ENCODE measurements at regions not wholly inside any gene's neighbourhood (a gene's known extent, or its start where the extent isn't known, plus 50 kb on each side); places are given as distances from the start of the nearest gene placed in this dataset.

DNA sequence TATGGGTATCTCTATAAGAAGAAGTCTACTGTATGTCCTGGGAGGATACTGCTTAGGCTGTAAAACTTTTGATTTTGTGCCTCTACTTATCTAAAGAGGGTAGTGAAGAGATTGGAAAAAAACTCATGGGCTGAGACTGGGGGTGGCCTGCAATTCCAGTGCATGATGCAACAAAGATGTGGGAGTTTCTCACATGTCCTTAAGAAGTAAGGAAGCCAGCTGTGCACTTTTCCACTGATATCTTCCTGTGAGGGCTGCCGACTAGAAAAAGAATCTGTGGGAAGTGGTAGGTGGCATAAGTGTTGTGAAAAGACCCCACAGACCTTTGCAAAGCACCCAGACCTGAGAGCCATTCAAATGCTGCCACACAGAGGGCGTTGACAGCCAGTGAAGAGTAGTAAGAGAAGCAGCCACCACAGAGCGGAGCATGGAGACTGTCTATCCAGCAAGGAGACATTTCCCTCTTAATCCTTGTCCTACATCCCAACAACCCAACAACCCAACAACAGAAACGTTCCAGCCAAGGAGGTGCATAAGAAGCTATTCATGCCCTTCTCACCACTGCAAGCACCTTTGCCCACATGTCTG, 65.1 kb downstream of the PFDN4 start:
- no peak for DNase-seq

- DNase-seq: no peak
Measured at GRCh38 chr20:54275359-54276111, 67.6 kb downstream of the PFDN4 start.

DNA sequence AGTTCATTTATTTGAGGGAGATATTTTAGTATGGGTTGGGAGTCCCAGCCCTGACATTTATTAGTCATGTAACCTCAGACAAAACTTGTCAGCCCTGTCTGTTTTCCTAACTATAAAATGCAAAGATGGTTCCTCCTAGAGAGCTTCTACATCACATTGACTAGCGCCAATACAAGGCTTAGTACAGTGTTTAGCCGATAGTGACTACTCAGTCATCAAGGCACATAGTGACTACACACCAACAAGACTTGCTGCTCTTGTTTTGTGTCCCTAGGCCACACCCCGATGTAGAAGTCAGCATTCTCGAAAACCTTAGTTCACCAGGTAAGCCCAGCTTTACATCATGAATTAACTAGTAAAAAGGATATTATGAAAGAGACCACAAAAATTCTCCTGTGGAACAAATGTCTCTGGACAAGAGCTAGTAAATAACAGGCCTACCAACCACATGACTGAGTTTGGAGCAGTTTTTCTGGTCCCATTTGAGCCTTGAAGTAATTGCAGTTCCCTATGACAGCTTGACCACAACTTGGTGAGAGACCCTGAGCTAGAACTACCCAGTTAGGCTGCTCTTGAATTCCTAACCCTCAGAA, 68.8 kb downstream of the PFDN4 start:
- DNase-seq: no peak

DNA sequence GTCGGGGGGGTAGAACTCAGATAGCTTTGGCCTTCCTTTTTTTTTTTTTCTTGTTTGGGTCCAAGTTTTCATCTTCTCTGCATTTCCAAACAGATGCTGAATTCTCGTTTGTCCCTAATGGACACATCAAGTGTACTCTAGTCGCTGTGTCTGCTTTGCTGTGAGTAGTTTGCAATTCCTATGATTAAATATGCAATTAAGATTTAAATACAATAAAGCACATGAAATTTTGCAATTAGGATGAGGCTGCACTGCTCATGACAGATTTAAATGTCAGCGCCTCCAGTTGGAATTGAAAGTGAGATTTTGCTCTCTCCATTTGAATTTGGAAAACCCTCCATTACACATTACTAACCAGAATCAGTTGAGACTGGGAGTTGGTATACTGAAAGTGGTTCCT, 70.4 kb downstream of the PFDN4 start:
- DNase-seq: no peak

GRCh38 chr20:54282625-54283024, 74.7 kb downstream of the PFDN4 start:
- DNase-seq: no peak

DNA sequence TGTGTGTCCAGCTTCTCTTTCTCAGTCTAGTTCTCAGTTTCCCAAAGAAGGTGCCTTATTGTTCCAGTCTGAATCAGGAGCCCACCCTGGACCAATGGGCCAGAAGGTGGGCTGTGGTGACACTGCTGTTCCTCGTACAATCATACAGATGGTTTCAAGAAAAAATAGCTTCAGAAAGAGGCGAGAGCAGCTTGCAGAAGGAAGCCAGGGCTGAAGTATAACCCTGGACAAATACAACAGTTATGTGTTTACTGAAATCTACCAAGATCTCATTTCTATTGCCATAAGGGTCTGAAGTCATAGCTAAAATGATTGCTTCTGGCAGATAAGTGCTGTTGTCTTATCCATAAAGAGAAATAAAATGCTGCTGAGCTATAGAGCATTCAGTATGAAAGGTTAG, 75.4 kb downstream of the PFDN4 start:
- DNase-seq: no peak

DNA sequence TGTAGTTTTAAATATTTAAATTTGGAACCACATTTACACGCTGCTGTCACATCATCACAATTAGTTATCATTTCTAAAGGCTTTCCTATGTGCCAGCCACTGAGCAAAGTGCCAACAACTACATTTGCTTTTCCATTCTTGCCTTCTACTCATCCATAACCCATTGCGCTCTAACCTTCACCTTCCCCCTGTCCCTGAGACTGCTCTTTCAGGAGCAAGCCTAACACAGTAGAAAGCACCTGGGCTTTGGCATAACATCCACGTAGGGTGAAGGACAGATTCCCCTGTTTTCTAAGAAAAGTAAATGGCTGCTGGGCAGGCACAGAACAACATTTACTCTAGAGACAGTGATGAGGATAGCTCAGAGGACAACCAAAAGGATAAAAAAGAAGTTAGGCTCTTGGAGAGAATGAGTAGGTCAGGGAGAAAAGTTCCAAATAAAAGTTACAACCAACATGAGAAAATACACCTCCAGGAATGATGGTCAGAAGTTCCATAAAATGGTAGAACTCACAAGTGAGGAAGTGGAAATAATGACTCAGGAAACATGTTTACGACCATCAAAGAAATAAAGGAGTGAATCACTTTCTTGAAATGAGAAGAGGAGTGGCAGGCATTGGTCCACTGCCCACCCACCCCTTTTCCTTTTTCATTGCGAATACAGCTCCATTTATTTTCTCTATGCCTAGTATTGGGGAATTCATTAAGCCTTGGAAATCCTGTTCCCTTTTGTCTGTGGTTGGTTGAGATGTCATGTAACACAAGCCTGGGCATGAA, 77.2 kb downstream of the PFDN4 start:
- DNase-seq: peak; percentile 58

DNA sequence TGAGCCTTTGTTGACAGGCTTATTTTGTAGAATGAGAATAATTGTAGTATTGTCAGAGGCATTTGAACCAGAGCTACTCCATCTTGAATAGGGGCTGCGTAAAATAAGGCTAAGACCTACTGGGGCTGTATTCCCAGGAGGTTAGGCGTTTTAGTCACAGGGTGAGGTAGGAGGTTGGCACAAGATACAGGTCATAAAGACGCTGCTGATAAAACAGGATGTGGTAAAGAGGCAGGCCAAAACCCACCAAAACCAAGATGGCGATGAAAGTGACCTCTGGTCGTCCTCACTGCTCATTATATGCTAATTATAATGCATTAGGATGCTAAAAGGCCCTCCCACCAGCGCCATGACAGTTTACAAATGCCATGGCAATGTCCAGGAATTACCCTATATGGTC, 82.7 kb downstream of the PFDN4 start:
- DNase-seq: no peak

DNA sequence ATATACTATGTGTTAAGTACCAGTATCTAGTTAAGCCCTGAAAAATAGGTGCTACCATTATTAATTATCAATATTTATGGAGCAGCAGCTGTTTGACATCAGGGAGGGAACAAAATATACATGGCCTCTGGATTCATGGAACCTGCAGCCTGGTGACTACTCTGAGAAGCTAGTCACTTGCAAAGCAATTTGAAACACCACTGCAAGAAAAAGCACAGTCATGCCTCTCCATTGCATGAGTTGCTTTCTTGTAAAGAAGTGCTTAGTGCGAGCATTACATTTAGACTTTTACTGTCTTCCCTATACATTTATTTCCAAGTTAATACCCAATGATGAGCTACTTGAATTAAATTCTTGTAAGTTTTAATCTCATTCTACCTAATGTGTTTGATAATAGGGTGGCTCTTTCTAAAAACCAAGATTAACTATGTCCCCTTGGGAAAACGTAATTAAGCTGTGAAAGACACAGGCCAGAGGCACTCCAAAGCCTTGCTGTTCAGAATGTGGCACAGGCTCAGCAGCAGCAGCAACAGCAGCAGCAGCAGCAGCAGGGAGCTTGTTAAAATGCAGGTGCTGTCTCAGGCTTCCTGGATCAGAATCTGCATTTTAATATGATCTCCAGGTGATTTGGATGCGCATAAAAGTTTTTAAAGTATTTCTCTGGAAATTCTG, 83.6 kb downstream of the PFDN4 start:
- DNase-seq: no peak

- DNase-seq: no peak
Measured at GRCh38 chr20:54292185-54292584, 84.3 kb downstream of the PFDN4 start.

- no peak for DNase-seq
Measured at GRCh38 chr20:54293526-54293925, 85.6 kb downstream of the PFDN4 start.

DNA sequence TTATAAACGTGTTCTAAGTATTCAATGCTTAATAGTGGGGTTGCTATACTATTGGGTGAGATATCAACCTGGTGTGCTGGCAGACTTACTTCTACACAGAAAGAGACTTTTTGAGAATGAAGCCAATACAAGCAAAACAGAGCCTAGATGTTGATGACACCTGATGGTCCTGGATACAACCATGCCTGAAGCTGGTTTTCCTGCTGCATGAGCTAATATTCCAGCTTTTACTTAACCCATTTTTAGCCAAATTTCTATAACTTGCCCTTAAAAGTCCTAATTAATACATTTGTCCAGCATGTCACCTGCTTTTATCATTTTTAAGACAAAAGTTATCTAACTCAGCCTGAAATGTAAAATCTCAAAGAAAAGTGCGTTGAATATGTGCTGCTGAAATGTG, 86.2 kb downstream of the PFDN4 start:
- no peak for DNase-seq

- no peak for DNase-seq
Measured at GRCh38 chr20:54295686-54296085, 87.8 kb downstream of the PFDN4 start.

DNA sequence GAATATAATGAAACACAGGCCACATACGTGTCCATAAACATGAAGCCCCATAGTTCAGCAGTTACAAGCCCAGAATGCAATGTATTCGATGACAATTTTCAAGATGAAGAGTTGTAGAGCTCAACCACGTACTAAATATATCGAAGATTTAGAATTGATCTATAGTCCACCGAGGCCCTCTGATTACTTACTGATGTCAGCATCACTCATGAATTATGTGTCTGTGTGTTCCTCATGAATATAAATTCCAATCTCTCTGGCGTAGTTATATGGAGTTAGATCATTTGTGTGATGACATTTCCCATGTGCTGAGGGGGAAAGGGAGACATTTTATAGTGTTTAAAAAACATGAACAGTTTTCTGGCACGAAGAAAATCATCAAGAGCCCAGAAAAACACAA, 97.5 kb downstream of the PFDN4 start:
- DNase-seq: no peak

GRCh38 chr20:54306985-54307710, 99.3 kb downstream of the PFDN4 start:
- no peak for DNase-seq

DNA sequence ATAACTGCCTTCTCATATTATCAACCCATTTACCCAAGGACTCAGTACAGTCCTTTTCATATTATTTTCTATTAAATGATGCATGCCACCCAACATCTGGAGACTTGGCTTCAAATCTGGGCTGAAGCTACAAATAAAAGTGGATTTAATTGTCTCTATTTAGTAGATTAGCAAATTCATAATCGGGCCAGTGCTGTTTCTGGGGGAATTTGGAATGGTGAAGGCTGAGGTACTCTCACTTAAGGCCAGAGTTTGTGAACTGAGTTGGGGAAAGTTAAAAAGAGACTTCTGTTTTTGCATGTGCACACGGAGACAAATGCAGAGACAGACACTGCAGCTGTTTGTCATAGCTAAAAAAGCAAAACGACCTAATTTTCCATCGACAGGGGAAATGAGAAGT, 100.9 kb downstream of the PFDN4 start:
- no peak for DNase-seq

DNA sequence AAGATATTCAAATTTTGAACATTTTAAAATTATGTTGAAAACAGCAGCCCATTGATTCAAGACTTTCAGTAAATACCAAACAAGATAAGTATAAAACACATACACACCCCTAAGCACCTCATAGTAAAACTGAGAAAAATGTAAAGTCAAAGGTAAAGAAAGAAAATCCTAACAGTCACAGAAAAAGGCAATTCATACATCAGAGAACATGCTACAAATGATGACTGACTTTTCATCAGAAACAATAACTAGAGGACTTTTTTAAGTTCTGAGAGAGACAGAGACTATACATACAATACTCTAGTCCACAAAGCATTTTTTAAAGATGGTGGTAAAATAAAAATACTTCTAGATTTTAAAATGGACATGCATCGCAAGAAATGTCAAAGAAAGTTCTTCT, 111.0 kb downstream of the PFDN4 start:
- DNase-seq: no peak

DNA sequence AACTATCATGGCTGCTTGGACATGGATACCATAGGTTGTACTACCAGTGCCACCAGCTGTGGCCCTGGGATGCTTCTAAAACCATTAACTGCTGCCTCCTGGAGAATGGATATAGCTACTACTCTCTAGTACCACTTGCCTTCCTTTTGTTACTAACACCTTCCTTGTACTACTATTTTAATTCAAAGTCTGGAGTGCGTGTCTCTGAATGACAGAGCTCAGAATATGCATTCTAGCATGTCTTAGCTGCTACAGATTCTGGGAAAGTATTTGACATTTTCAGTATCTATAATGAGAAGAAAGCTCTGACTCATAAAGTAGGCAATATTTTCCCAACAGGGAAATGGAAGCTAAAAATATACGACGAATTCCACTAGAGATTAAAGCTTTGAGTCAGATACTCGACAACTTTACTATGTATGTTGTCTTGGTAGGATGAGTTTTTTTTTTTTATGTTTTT, 112.3 kb downstream of the PFDN4 start:
- DNase-seq: peak; percentile 12

DNA sequence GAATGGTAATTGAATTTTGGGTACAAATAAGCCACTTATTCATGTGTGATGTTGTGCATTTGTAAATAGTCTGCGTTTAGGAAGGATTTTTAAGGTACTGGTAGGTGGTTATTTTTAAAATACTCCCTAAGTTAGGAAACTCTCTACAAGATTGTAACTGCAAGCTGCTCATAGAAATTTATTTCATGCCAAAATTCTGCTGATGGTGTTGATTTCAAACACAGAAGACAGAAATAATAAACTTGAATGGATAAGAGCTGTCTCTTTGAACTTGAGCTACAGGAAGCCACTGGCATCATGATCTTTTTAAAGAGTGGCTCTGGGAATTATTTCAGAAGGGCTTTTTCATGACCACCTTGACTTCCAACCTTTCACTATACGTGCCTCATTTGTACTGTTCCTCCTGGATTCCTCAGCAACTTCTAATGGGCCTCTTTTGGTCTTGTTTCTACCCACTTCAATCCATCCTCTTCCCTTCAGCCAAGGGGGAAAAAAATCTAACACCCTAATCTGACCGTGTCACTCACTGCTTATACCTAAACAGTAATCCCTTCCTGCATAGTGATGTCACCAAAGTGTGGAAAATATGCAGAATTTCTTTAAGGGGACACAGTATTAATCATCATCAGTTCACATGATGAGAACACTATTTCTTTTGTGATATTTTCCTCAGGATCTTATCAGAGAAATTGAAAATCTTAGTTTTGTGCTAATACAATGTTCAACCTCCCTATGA, 113.6 kb downstream of the PFDN4 start:
- DNase-seq: no peak

DNA sequence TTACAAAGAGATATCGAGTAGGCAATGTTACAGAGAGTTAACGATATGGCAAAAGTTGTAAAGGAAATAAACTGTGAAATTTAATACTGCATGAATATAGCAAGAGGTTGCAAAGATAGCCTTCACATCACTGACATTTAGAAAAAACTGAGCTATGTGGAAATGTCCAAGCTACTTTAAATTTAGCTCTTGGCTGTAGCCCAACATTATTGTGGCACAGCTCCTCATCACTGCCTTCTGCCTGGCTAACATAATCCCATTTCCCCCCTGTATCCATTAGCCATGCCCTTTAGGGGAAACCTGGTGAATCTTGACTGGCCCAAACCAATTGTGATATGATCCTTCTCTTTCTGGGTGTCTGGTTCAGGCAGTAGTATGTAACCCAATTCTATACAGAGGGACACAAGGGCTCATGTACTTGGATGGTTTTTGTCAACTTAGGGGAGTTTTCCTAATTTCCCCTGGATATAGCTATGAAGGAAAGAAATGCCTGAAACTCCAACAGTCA, 115.4 kb downstream of the PFDN4 start:
- no peak for DNase-seq

GRCh38 chr20:54324041-54324440, 116.2 kb downstream of the PFDN4 start:
- DNase-seq: no peak
